ENCODE measurements at regions not wholly inside any gene's neighbourhood (a gene's known extent, or its start where the extent isn't known, plus 50 kb on each side); places are given as distances from the start of the nearest gene placed in this dataset.

DNA sequence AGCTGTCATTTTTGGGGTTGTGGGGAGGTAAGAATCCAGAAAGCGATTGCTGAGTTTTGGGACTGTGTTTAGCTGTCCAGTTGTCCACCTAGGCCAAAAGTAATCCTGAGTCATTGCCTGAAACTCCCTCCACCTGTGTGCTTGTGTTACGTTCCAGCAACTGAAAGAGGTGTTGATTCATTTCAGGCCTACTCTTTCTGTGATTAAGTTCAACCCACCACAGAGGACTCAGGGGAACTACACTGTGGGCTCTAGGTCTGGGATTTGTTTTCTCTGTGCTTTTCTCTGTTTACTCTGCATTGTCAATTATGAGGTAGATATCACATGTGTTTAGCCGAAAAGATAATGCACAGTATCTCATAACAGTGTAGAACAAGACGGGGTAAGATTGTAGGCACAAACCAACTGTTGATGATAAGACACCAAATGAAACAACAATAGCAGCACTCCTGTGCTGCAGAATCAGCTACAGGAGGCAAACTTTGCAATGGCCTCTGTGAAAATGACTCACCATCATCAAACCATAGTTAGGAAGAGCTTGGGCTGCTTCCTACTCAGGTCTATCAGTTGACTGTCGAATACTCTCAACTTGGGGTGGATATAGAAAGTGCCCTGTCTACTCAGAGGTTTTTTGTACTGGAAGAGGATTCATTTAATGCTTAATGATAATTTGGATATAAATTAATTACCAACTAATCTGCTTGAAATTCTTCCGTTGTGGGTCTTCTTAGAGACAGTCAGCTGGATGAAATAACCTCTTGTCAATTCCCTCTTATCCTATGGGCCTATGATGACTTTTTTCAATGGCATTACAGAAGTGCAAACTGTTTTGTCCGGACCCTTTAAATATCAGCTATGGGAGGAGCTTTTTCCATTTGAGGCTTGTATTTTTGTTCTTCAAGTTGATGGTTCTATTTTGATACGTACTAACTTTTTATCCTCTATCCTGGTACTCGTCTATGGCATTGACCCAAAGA, 385.9 kb downstream of the BMP4 start:
- H3K4me2 ChIP-seq (ENCODE audit: insufficient read depth in 1 of 2, low read depth in 2 of 2, low read length in 2 of 2), result no peak overlapping the region
- peaks cover 0 to 2% (median 0%) of the 10 kb centered on the region in 4 experiments; a peak in 1 of 8 replicates for H3K36me3 ChIP-seq (ENCODE audit: control insufficient read depth in 2 of 4, insufficient read depth in 4 of 4, low read length in 3 of 4)
- no peak overlapping the region for H2BK15ac ChIP-seq (ENCODE audit: low read length)
- no peak overlapping the region for H3K27ac ChIP-seq (ENCODE audit: low read depth, low read length)
- no peak overlapping the region for H4K8ac ChIP-seq (ENCODE audit: extremely low read depth, insufficient read depth, low read length)
- H3K23ac ChIP-seq (ENCODE audit: insufficient read length), result no peak overlapping the region
- no peak overlapping the region for H2BK12ac ChIP-seq (ENCODE audit: low read depth, low read length)
- FAIRE-seq (no peak), DNase-seq (ENCODE audit: low read depth in 1 of 2, low spot score in 2 of 2) (no peak)
- ChIA-PET POLR2A (ENCODE audit: partially characterized antibody) (no interaction called here), CTCF (ENCODE audit: partially characterized antibody) (interaction anchor here (1.0 to 1.1 kb wide), 2 partner anchors 31 to 244 kb away, joined by 3 read pairs; no protein-coding TSS in a partner anchor)
- no peaks in the 10 kb centered on the region for H3K79me1 ChIP-seq (ENCODE audit: low read depth, low read length)
- no peak overlapping the region for H2AK5ac ChIP-seq (ENCODE audit: low read depth, low read length)
- H3K14ac ChIP-seq (ENCODE audit: insufficient read length), result no peak overlapping the region
- no peaks in the 10 kb centered on the region for H3K23me2 ChIP-seq (ENCODE audit: low read depth, low read length)
- no peaks in the 10 kb centered on the region for H3K27me3 ChIP-seq (replicated peaks in 1 of 4; ENCODE audit: control insufficient read depth in 3 of 4, extremely low read depth in 1 of 4, insufficient read depth in 3 of 4, low read length in 3 of 4)
- no peak overlapping the region for H3K9ac ChIP-seq (replicated peaks in 1 of 4; ENCODE audit: extremely low read depth in 1 of 4, low read depth in 3 of 4, low read length in 3 of 4)
- no peak overlapping the region for H2BK5ac ChIP-seq (ENCODE audit: low read depth, low read length)
- H3K56ac ChIP-seq (replicated peaks; ENCODE audit: insufficient read length, low read depth, low read length), result no peak overlapping the region
- H2BK120ac ChIP-seq (replicated peaks; ENCODE audit: low read depth, low read length), result no peak overlapping the region
- H3K4me1 ChIP-seq (replicated peaks in 1 of 4; ENCODE audit: control insufficient read depth in 3 of 4, insufficient read depth in 4 of 4, low read length in 3 of 4), result peaks cover 3 to 15% (median 10%) of the 10 kb centered on the region in 4 experiments; a peak in 6 of 7 replicates
- H3K18ac ChIP-seq (ENCODE audit: extremely low read depth, low read length), result no peak overlapping the region
- no peak overlapping the region for H3K4me3 ChIP-seq (ENCODE audit: extremely low read depth in 1 of 4, insufficient read depth in 2 of 4, low read depth in 3 of 4, low read length in 4 of 4)
- H3K4ac ChIP-seq (replicated peaks; ENCODE audit: insufficient read length, low read depth, low read length), result no peak overlapping the region
- no peaks in the 10 kb centered on the region for H4K20me1 ChIP-seq (replicated peaks in 1 of 2; ENCODE audit: control insufficient read depth in 1 of 2, insufficient read depth in 2 of 2, low read length in 2 of 2)
- H4K5ac ChIP-seq (ENCODE audit: insufficient read length, low read depth, low read length), result no peak overlapping the region
- H4K91ac ChIP-seq (replicated peaks; ENCODE audit: insufficient read length, low read length), result no peak overlapping the region
- no peak for TF ChIP-seq RAD21 (IDR thresholded peaks at IDR 0.05 in 1 of 2, conservative IDR thresholded peaks at IDR 0.05 in 1 of 2; ENCODE audit: low read depth in 2 of 2, low read length in 2 of 2)
- TF ChIP-seq GTF2F1 (IDR thresholded peaks at IDR 0.05; ENCODE audit: borderline replicate concordance, low read depth, low read length), result no peak
- TF ChIP-seq, protein P1, sequence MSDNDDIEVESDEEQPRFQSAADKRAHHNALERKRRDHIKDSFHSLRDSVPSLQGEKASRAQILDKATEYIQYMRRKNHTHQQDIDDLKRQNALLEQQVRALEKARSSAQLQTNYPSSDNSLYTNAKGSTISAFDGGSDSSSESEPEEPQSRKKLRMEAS (IDR thresholded peaks at IDR 0.05), result no peak
- no peak for TF ChIP-seq BRCA1 (IDR thresholded peaks at IDR 0.05; ENCODE audit: low read depth, low read length)
- no peak for TF ChIP-seq TCF12 (IDR thresholded peaks at IDR 0.05; ENCODE audit: low read depth, low read length)
- TF ChIP-seq KDM5A (IDR thresholded peaks at IDR 0.05; ENCODE audit: low read length), result no peak
- no peaks in the 10 kb centered on the region for H3K79me2 ChIP-seq (ENCODE audit: control insufficient read depth in 1 of 2, insufficient read depth in 2 of 2, low read length in 2 of 2)
- WGBS, 2 experiments (ENCODE audit: extremely low coverage in 1 of 2, insufficient coverage in 1 of 2, insufficient read length in 1 of 2, insufficient replicate concordance in 2 of 2, low coverage in 1 of 2, low lambda C conversion rate in 2 of 2, missing lambda C conversion rate in 1 of 2), result 75% methylated on average over 9 of the region's 9 CpGs; no CpG with 5 or more reads in 1 of the 2 experiments
- H3K9me3 ChIP-seq (ENCODE audit: insufficient read depth in 2 of 2, low read depth in 1 of 2, low read length in 1 of 2), result peaks cover 9% of the 10 kb centered on the region in 2 experiments; a peak in 3 of 4 replicates
- no peak overlapping the region for H2BK20ac ChIP-seq (ENCODE audit: low read length)
- H2AFZ ChIP-seq (ENCODE audit: low read length), result no peak overlapping the region

All from H1 (cell line).